ENCODE measurements at regions not wholly inside any gene's neighbourhood (a gene's known extent, or its start where the extent isn't known, plus 50 kb on each side); places are given as distances from the start of the nearest gene placed in this dataset.

DNA sequence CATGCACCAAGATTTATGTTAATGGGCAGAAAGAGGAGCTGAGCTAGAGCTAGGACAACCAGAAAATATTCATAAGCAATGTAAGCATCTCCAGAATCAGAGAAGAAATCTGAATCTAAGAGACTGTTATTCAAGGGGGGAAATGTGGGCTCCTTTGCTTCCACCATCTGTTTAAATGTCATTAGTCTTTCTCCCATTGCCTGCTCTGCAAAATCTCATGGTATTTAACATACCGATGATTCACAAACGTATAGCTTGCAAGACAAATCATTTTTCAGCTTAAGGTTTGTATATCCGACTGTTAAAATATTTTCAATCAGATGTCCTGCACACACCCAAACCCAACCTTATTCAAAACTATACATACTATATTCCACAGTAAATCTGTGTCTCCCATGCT, 133.4 kb upstream of the TACR3 start (continued):
- TF ChIP-seq, protein P1, sequence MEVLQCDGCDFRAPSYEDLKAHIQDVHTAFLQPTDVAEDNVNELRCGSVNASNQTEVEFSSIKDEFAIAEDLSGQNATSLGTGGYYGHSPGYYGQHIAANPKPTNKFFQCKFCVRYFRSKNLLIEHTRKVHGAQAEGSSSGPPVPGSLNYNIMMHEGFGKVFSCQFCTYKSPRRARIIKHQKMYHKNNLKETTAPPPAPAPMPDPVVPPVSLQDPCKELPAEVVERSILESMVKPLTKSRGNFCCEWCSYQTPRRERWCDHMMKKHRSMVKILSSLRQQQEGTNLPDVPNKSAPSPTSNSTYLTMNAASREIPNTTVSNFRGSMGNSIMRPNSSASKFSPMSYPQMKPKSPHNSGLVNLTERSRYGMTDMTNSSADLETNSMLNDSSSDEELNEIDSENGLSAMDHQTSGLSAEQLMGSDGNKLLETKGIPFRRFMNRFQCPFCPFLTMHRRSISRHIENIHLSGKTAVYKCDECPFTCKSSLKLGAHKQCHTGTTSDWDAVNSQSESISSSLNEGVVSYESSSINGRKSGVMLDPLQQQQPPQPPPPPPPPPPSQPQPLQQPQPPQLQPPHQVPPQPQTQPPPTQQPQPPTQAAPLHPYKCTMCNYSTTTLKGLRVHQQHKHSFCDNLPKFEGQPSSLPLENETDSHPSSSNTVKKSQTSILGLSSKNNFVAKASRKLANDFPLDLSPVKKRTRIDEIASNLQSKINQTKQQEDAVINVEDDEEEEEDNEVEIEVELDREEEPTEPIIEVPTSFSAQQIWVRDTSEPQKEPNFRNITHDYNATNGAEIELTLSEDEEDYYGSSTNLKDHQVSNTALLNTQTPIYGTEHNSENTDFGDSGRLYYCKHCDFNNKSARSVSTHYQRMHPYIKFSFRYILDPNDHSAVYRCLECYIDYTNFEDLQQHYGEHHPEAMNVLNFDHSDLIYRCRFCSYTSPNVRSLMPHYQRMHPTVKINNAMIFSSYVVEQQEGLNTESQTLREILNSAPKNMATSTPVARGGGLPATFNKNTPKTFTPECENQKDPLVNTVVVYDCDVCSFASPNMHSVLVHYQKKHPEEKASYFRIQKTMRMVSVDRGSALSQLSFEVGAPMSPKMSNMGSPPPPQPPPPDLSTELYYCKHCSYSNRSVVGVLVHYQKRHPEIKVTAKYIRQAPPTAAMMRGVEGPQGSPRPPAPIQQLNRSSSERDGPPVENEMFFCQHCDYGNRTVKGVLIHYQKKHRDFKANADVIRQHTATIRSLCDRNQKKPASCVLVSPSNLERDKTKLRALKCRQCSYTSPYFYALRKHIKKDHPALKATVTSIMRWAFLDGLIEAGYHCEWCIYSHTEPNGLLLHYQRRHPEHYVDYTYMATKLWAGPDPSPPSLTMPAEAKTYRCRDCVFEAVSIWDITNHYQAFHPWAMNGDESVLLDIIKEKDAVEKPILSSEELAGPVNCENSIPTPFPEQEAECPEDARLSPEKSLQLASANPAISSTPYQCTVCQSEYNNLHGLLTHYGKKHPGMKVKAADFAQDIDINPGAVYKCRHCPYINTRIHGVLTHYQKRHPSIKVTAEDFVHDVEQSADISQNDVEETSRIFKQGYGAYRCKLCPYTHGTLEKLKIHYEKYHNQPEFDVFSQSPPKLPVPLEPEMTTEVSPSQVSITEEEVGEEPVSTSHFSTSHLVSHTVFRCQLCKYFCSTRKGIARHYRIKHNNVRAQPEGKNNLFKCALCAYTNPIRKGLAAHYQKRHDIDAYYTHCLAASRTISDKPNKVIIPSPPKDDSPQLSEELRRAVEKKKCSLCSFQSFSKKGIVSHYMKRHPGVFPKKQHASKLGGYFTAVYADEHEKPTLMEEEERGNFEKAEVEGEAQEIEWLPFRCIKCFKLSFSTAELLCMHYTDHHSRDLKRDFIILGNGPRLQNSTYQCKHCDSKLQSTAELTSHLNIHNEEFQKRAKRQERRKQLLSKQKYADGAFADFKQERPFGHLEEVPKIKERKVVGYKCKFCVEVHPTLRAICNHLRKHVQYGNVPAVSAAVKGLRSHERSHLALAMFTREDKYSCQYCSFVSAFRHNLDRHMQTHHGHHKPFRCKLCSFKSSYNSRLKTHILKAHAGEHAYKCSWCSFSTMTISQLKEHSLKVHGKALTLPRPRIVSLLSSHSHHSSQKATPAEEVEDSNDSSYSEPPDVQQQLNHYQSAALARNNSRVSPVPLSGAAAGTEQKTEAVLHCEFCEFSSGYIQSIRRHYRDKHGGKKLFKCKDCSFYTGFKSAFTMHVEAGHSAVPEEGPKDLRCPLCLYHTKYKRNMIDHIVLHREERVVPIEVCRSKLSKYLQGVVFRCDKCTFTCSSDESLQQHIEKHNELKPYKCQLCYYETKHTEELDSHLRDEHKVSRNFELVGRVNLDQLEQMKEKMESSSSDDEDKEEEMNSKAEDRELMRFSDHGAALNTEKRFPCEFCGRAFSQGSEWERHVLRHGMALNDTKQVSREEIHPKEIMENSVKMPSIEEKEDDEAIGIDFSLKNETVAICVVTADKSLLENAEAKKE (CRISPR knock-in tag; IDR thresholded peaks at IDR 0.05), result no peak
- TF ChIP-seq STAT1 (IDR thresholded peaks at IDR 0.05; ENCODE audit: unreplicated experiment) (no peak), EZH2 (IDR thresholded peaks at IDR 0.05; ENCODE audit: low read depth, unreplicated experiment) (no peak)
- TF ChIP-seq, protein P2, sequence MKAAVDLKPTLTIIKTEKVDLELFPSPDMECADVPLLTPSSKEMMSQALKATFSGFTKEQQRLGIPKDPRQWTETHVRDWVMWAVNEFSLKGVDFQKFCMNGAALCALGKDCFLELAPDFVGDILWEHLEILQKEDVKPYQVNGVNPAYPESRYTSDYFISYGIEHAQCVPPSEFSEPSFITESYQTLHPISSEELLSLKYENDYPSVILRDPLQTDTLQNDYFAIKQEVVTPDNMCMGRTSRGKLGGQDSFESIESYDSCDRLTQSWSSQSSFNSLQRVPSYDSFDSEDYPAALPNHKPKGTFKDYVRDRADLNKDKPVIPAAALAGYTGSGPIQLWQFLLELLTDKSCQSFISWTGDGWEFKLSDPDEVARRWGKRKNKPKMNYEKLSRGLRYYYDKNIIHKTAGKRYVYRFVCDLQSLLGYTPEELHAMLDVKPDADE (IDR thresholded peaks at IDR 0.05), result no peak

DNA sequence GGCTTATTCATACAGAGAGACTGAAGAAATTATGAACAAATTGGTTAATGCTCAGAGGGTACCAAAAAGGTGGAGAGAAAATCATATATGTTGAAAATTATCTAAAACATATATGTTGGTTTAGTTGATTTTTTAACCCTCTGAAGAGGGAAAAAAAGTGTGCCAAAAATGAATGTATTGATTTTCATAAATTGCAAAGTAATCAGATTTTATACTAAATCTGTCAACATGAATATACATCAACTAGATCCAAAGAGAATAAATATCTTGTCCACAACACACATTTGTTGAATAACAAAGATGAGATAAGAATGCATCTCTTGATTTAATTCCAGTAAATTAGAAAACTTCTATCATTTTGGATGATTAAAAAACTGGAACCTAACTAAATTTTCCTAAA, 125.3 kb upstream of the TACR3 start:
- H3K27me3 ChIP-seq (ENCODE audit: insufficient read depth), result no peaks in the 10 kb centered on the region
- Mint-ChIP-seq H3K4me3 (no peak overlapping the region), H3K27me3 (ENCODE audit: insufficient read depth, low read depth, poor library complexity) (no peaks in the 10 kb centered on the region), H3K36me3 (ENCODE audit: low read depth) (peaks cover 15% of the 10 kb centered on the region; the same call in 2 of the 3 replicates), H3K4me1 (no peaks in the 10 kb centered on the region), H3K9me3 (peaks cover 31% of the 10 kb centered on the region), H3K27ac (no peak overlapping the region)
- H3K4me1 ChIP-seq (ENCODE audit: insufficient read depth), result no peaks in the 10 kb centered on the region
- H3K36me3 ChIP-seq (ENCODE audit: insufficient read depth), result no peaks in the 10 kb centered on the region
- no peaks in the 10 kb centered on the region for H4K20me1 ChIP-seq (replicated peaks; ENCODE audit: insufficient read depth)
- H2AFZ ChIP-seq, result no peak overlapping the region
- H3K4me3 ChIP-seq, result no peak overlapping the region
- H3K9me2 ChIP-seq (ENCODE audit: insufficient read depth), result no peaks in the 10 kb centered on the region
- H3K79me2 ChIP-seq (replicated peaks; ENCODE audit: insufficient read depth), result no peaks in the 10 kb centered on the region
- ATAC-seq (no peak), DNase-seq (ENCODE audit: low spot score) (no peak)
- no peak overlapping the region for H3K27ac ChIP-seq (ENCODE audit: low read depth)
- H3F3A ChIP-seq (replicated peaks; ENCODE audit: low read depth), result no peaks in the 10 kb centered on the region
- no peak overlapping the region for H3K4me2 ChIP-seq
- no peak for TF ChIP-seq EZH2 (IDR thresholded peaks at IDR 0.05; ENCODE audit: low read depth, unreplicated experiment)
- TF ChIP-seq, protein P3, sequence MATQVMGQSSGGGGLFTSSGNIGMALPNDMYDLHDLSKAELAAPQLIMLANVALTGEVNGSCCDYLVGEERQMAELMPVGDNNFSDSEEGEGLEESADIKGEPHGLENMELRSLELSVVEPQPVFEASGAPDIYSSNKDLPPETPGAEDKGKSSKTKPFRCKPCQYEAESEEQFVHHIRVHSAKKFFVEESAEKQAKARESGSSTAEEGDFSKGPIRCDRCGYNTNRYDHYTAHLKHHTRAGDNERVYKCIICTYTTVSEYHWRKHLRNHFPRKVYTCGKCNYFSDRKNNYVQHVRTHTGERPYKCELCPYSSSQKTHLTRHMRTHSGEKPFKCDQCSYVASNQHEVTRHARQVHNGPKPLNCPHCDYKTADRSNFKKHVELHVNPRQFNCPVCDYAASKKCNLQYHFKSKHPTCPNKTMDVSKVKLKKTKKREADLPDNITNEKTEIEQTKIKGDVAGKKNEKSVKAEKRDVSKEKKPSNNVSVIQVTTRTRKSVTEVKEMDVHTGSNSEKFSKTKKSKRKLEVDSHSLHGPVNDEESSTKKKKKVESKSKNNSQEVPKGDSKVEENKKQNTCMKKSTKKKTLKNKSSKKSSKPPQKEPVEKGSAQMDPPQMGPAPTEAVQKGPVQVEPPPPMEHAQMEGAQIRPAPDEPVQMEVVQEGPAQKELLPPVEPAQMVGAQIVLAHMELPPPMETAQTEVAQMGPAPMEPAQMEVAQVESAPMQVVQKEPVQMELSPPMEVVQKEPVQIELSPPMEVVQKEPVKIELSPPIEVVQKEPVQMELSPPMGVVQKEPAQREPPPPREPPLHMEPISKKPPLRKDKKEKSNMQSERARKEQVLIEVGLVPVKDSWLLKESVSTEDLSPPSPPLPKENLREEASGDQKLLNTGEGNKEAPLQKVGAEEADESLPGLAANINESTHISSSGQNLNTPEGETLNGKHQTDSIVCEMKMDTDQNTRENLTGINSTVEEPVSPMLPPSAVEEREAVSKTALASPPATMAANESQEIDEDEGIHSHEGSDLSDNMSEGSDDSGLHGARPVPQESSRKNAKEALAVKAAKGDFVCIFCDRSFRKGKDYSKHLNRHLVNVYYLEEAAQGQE (IDR thresholded peaks at IDR 0.05; ENCODE audit: unreplicated experiment), result no peak
- TF ChIP-seq JUNB (IDR thresholded peaks at IDR 0.05; ENCODE audit: unreplicated experiment), result no peak
- no peak for TF ChIP-seq ZNF331 (CRISPR knock-in tag; IDR thresholded peaks at IDR 0.05; ENCODE audit: low read depth)
- no peak for TF ChIP-seq STAT1 (IDR thresholded peaks at IDR 0.05; ENCODE audit: unreplicated experiment)

All from GM23338 (cell line).